ENCODE measurements at regions not wholly inside any gene's neighbourhood (a gene's known extent, or its start where the extent isn't known, plus 50 kb on each side); places are given as distances from the start of the nearest gene placed in this dataset.

DNA sequence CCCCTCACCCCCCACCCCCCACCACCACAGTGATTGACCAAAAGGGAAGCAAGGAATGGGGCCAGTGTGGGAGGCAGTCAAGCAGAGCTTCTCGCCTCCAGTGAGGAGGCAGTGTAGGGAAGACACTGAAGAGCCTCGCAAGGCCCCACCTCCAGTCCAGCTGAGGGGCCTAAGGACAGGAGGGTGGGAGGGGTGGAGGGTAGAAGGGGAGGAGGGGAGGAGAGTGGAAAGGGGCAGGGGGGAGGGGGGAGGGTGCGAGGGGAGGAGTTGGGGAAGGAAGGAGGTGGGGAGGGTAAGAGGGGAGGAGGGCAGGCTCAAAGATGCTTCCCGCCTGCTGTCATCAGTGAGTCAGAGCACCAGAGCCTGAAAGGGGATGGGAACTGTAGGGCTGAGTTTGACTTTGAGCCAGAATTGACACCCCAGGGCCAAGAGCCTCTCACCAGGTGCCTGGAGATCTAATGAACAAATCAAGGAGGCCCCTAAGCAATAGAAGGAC lies 786.2 kb downstream of the UQCRFS1 start:
- CTCF ChIA-PET, result interaction anchor here (0.6 to 2.6 kb wide), 5 partner anchors 10 to 460 kb away, joined by 3 to 9 read pairs (median 4); no protein-coding TSS in a partner anchor
- H3K27ac ChIP-seq (ENCODE audit: extremely low read depth, low read depth, low read length), result peak overlapping the region; percentile 84
- H3K36me3 ChIP-seq (ENCODE audit: control insufficient read depth in 2 of 2, insufficient read depth in 1 of 2, low read length in 2 of 2), result no peaks in the 10 kb centered on the region; a peak in 1 of 3 replicates
- TF ChIP-seq, protein P1, sequence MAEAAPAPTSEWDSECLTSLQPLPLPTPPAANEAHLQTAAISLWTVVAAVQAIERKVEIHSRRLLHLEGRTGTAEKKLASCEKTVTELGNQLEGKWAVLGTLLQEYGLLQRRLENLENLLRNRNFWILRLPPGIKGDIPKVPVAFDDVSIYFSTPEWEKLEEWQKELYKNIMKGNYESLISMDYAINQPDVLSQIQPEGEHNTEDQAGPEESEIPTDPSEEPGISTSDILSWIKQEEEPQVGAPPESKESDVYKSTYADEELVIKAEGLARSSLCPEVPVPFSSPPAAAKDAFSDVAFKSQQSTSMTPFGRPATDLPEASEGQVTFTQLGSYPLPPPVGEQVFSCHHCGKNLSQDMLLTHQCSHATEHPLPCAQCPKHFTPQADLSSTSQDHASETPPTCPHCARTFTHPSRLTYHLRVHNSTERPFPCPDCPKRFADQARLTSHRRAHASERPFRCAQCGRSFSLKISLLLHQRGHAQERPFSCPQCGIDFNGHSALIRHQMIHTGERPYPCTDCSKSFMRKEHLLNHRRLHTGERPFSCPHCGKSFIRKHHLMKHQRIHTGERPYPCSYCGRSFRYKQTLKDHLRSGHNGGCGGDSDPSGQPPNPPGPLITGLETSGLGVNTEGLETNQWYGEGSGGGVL (tag by site-specific recombination; IDR thresholded peaks at IDR 0.05), result peak; percentile 83; the same call in 1 of the 2 replicates
- peak; percentile 39; the same call in 1 of the 2 replicates for TF ChIP-seq ZBTB21 (tag by site-specific recombination; IDR thresholded peaks at IDR 0.05)
- TF ChIP-seq SP7 (tag by site-specific recombination; IDR thresholded peaks at IDR 0.05), result peak; percentile 63
- peak; percentile 61; the same call in 1 of the 2 replicates for TF ChIP-seq ZBTB48 (tag by site-specific recombination; IDR thresholded peaks at IDR 0.05)
- TF ChIP-seq, protein P2, sequence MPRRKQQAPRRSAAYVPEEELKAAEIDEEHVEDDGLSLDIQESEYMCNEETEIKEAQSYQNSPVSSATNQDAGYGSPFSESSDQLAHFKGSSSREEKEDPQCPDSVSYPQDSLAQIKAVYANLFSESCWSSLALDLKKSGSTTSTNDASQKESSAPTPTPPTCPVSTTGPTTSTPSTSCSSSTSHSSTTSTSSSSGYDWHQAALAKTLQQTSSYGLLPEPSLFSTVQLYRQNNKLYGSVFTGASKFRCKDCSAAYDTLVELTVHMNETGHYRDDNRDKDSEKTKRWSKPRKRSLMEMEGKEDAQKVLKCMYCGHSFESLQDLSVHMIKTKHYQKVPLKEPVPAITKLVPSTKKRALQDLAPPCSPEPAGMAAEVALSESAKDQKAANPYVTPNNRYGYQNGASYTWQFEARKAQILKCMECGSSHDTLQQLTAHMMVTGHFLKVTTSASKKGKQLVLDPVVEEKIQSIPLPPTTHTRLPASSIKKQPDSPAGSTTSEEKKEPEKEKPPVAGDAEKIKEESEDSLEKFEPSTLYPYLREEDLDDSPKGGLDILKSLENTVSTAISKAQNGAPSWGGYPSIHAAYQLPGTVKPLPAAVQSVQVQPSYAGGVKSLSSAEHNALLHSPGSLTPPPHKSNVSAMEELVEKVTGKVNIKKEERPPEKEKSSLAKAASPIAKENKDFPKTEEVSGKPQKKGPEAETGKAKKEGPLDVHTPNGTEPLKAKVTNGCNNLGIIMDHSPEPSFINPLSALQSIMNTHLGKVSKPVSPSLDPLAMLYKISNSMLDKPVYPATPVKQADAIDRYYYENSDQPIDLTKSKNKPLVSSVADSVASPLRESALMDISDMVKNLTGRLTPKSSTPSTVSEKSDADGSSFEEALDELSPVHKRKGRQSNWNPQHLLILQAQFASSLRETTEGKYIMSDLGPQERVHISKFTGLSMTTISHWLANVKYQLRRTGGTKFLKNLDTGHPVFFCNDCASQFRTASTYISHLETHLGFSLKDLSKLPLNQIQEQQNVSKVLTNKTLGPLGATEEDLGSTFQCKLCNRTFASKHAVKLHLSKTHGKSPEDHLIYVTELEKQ (tag by site-specific recombination; IDR thresholded peaks at IDR 0.05; ENCODE audit: borderline replicate concordance), result 0 out of 2 replicates have a peak, but pooled peaks have one; percentile 54
- TF ChIP-seq ZNF701 (tag by site-specific recombination; IDR thresholded peaks at IDR 0.05), result 0 out of 2 replicates have a peak, but pooled peaks have one; percentile 70
- TF ChIP-seq ZNF677 (tag by site-specific recombination; IDR thresholded peaks at IDR 0.05), result no peak
- peak; percentile 83 for TF ChIP-seq EGR2 (tag by site-specific recombination; IDR thresholded peaks at IDR 0.05; ENCODE audit: low read depth)
- peak; percentile 72; the same call in 1 of the 2 replicates for TF ChIP-seq GLIS1 (tag by site-specific recombination; IDR thresholded peaks at IDR 0.05)
- TF ChIP-seq ZNF266 (tag by site-specific recombination; IDR thresholded peaks at IDR 0.05; ENCODE audit: low read depth), result no peak
- TF ChIP-seq ZSCAN16 (tag by site-specific recombination; IDR thresholded peaks at IDR 0.05), result no peak
- 0 out of 2 replicates have a peak, but pooled peaks have one; percentile 22 for TF ChIP-seq ZNF140 (tag by site-specific recombination; IDR thresholded peaks at IDR 0.05)
- peak; percentile 88 for TF ChIP-seq ZFHX2 (tag by site-specific recombination; conservative IDR thresholded peaks at IDR 0.05)
- peak; percentile 49 for TF ChIP-seq GLIS2 (tag by site-specific recombination; IDR thresholded peaks at IDR 0.05)
- TF ChIP-seq KLF1 (tag by site-specific recombination; IDR thresholded peaks at IDR 0.05), result no peak
- TF ChIP-seq ZNF629 (tag by site-specific recombination; IDR thresholded peaks at IDR 0.05), result peak; percentile 87
- TF ChIP-seq, protein P3, sequence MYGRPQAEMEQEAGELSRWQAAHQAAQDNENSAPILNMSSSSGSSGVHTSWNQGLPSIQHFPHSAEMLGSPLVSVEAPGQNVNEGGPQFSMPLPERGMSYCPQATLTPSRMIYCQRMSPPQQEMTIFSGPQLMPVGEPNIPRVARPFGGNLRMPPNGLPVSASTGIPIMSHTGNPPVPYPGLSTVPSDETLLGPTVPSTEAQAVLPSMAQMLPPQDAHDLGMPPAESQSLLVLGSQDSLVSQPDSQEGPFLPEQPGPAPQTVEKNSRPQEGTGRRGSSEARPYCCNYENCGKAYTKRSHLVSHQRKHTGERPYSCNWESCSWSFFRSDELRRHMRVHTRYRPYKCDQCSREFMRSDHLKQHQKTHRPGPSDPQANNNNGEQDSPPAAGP (tag by site-specific recombination; IDR thresholded peaks at IDR 0.05), result peak; percentile 22; the same call in 1 of the 2 replicates
- no peak for TF ChIP-seq ZNF530 (tag by site-specific recombination; IDR thresholded peaks at IDR 0.05; ENCODE audit: low read depth)
- peak; percentile 25; the same call in 1 of the 2 replicates for TF ChIP-seq SP2 (tag by site-specific recombination; IDR thresholded peaks at IDR 0.05)
- peak; percentile 93 for TF ChIP-seq WT1 (tag by site-specific recombination; IDR thresholded peaks at IDR 0.05)
- TF ChIP-seq ZBTB8A (tag by site-specific recombination; IDR thresholded peaks at IDR 0.05), result peak; percentile 54; the same call in 1 of the 2 replicates
- peak; percentile 61 for TF ChIP-seq SP3 (tag by site-specific recombination; IDR thresholded peaks at IDR 0.05)
- TF ChIP-seq, protein P4, sequence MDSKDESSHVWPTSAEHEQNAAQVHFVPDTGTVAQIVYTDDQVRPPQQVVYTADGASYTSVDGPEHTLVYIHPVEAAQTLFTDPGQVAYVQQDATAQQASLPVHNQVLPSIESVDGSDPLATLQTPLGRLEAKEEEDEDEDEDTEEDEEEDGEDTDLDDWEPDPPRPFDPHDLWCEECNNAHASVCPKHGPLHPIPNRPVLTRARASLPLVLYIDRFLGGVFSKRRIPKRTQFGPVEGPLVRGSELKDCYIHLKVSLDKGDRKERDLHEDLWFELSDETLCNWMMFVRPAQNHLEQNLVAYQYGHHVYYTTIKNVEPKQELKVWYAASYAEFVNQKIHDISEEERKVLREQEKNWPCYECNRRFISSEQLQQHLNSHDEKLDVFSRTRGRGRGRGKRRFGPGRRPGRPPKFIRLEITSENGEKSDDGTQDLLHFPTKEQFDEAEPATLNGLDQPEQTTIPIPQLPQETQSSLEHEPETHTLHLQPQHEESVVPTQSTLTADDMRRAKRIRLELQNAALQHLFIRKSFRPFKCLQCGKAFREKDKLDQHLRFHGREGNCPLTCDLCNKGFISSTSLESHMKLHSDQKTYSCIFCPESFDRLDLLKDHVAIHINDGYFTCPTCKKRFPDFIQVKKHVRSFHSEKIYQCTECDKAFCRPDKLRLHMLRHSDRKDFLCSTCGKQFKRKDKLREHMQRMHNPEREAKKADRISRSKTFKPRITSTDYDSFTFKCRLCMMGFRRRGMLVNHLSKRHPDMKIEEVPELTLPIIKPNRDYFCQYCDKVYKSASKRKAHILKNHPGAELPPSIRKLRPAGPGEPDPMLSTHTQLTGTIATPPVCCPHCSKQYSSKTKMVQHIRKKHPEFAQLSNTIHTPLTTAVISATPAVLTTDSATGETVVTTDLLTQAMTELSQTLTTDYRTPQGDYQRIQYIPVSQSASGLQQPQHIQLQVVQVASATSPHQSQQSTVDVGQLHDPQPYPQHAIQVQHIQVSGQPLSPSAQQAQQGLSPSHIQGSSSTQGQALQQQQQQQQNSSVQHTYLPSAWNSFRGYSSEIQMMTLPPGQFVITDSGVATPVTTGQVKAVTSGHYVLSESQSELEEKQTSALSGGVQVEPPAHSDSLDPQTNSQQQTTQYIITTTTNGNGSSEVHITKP (tag by site-specific recombination; IDR thresholded peaks at IDR 0.05), result 0 out of 2 replicates have a peak, but pooled peaks have one; percentile 18
- TF ChIP-seq, protein P5, sequence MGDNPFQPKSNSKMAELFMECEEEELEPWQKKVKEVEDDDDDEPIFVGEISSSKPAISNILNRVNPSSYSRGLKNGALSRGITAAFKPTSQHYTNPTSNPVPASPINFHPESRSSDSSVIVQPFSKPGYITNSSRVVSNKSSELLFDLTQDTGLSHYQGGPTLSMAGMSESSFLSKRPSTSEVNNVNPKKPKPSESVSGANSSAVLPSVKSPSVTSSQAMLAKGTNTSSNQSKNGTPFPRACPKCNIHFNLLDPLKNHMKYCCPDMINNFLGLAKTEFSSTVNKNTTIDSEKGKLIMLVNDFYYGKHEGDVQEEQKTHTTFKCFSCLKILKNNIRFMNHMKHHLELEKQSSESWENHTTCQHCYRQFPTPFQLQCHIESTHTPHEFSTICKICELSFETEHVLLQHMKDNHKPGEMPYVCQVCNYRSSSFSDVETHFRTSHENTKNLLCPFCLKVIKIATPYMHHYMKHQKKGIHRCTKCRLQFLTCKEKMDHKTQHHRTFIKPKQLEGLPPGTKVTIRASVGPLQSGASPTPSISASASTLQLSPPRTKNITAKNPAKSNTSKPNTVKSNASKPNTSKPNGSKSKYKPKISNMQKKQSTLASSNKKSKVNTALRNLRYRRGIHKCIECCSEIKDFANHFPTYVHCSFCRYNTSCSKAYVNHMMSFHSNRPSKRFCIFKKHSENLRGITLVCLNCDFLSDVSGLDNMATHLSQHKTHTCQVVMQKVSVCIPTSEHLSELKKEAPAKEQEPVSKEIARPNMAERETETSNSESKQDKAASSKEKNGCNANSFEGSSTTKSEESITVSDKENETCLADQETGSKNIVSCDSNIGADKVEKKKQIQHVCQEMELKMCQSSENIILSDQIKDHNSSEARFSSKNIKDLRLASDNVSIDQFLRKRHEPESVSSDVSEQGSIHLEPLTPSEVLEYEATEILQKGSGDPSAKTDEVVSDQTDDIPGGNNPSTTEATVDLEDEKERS (tag by site-specific recombination; IDR thresholded peaks at IDR 0.05), result no peak

More for the DNA sequence above, 786.2 kb downstream of the UQCRFS1 start:
- H3K4me1 ChIP-seq (ENCODE audit: control insufficient read depth, insufficient read depth, low read length), result peaks cover 58% of the 10 kb centered on the region
- no peak overlapping the region for H3K4me3 ChIP-seq (ENCODE audit: low read depth, low read length)
- POLR2A ChIA-PET, result interaction anchor here (0.5 to 1.9 kb wide), 4 partner anchors 13 to 326 kb away, joined by 3 to 8 read pairs (median 4); no protein-coding TSS in a partner anchor
- peaks cover 3% of the 10 kb centered on the region; the same call in 1 of the 2 replicates for H3K9me3 ChIP-seq (ENCODE audit: control insufficient read depth, insufficient read depth, low read depth, low read length)
